GM13976 (cell line): ENCODE measurements at regions not wholly inside any gene's neighbourhood (a gene's known extent, or its start where the extent isn't known, plus 50 kb on each side); places are given as distances from the start of the nearest gene placed in this dataset.

Source experiments
- DNase-seq: peaks from one replicate; pipeline ENCODE4 v3.0.0; 2012; ENCODE audit warnings: low spot score
- in situ Hi-C: fragments of 300-500 bp; cut with MboI; formaldehyde crosslinking; loops from one replicate; pipeline ENCODE4 v1.12.0; 2022; ENCODE audit warnings: low sequenced_read_pairs, mixed read lengths, inconsistent platforms; ENCODE audit not compliant: unreplicated experiment
- TF ChIP-seq, protein P1 (sequence below): IDR thresholded peaks from 2 replicates; pipeline ENCODE4 v1.5.1; 2012; ENCODE audit warnings: borderline replicate concordance, mild to moderate bottlenecking; ENCODE audit not compliant: insufficient read depth; ENCODE audit errors: extremely low read depth, missing control alignments, control extremely low read depth

DNA sequence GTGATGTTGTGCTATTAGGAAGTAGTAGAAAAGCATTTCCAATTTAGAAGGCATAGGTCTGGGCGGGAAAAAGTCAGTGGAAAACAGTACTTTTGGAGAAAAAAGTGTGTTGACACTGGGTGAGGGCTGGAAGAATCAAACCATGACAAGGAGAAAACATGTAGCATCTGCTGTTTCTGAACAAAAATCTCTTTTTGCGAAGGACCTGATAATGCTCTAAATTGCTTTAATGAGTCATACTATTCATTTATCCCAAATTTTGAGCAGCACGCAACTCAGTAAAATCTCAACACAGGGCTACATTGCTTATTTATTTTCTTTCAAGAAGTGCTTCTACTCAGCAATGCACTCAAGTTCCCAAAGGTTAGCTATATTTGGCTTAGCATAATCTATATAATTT lies 292.7 kb downstream of the DIPK2A start:
- in situ Hi-C loops = no loop called here
- DNase-seq = no peak
- TF ChIP-seq, protein P1, sequence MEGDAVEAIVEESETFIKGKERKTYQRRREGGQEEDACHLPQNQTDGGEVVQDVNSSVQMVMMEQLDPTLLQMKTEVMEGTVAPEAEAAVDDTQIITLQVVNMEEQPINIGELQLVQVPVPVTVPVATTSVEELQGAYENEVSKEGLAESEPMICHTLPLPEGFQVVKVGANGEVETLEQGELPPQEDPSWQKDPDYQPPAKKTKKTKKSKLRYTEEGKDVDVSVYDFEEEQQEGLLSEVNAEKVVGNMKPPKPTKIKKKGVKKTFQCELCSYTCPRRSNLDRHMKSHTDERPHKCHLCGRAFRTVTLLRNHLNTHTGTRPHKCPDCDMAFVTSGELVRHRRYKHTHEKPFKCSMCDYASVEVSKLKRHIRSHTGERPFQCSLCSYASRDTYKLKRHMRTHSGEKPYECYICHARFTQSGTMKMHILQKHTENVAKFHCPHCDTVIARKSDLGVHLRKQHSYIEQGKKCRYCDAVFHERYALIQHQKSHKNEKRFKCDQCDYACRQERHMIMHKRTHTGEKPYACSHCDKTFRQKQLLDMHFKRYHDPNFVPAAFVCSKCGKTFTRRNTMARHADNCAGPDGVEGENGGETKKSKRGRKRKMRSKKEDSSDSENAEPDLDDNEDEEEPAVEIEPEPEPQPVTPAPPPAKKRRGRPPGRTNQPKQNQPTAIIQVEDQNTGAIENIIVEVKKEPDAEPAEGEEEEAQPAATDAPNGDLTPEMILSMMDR = no peak

DNA sequence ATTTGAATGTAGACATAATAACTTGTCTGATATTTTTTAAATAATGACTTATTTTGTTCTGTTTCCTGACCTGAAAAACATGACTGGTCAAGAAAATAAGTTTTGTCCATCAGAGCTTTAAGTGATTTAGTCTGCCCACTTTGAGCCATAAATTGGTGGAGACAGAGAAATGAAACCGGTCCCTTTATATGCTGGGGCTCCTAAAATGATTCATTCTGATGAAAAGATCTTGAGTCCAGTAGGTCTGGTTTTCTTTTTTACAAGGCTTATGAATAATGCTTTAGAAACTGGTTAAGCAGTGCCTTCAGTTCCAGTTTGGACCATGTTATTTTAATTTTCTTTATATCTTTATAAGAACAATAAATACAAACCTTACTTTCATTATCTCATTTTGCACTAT lies 293.2 kb downstream of the DIPK2A start:
- in situ Hi-C loops = no loop called here
- no peak for DNase-seq
- TF ChIP-seq, protein P1 = no peak

DNA sequence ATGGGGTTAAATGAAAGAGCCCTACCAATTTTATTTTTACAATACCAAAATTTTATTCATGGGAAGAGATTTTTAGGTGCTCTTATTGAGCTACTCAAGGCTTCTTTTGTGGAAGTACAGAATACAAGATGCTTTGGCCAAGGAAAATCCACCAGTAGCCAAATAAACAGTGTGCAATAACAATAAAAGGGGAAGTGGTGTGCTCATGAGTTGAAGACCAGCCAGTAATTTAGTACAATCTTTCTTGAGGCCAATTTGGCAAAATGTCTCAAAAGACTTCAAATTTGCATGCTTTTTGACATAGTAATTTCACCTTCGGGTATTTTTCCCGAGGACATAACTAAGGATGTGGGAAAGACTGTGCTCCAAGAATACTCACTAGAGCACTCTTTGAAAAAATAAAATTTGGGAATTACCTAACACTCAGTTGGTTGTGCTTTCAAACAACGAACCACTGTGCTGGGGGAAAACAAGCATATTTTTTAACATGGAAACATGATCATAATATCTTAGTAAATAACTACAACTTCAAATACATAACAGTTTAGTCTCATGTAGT lies 294.0 kb downstream of the DIPK2A start:
- in situ Hi-C loops = no loop called here
- TF ChIP-seq, protein P1 = no peak
- DNase-seq = no peak

DNA sequence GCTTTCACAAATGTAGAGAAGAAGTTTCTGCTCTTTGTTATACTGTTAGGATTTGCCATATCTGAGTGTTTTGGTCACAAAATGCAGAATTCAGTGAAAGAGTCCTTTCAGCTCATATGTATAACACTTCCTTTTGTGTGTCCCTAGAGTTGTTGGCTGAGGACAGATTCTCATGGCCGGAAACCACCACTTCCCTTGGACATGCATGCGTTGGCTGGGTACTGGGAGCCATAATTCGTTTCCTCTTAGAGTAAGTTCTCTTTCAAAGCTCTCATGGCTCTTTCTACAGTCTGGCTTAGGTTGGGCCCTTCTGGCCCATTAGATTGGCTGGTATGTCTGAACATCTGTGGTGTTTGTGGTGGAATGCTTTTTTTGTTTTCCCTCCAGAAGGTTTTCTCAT lies 298.5 kb downstream of the DIPK2A start:
- in situ Hi-C loops = no loop called here
- DNase-seq = no peak
- TF ChIP-seq, protein P1 = no peak

DNA sequence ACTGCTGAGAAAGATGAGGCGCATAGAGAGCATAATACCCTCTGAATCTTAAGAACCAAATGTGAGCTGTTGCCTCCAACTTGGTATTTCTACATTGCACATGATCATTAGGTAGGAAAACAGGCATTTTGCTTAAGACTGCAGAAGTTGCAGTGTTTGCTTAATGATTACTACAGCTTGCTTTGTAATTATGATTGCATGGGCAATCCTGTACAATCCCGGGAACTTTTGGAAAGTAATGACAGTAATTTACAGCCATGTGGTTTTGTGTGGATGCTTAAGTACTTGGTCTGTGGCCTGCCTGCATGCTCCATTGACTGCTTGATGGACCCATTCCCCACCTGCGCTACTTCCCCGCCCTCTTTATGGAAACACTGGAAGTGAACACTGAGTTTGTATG lies 301.1 kb downstream of the DIPK2A start:
- TF ChIP-seq, protein P1 = no peak
- no peak for DNase-seq
- in situ Hi-C loops = no loop called here

DNA sequence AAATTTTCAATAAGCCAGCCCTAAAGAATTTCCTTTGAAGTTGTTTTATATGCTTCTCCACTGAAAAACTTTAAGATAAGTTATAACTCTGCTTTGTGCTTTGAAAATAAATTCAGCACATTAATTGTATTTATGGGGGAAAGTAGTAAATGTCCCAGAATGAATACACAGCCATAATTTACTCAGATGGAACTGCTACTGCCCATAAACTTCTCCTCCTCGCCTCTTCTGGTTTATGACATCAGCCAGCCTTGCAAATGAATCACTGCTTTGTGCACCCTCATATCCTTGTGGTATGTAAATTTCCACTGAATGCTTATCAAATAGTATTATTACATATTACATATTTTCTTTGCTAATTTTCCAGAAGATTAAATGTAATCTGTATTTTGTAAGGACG lies 302.0 kb downstream of the DIPK2A start:
- TF ChIP-seq, protein P1 = no peak
- DNase-seq = no peak

DNA sequence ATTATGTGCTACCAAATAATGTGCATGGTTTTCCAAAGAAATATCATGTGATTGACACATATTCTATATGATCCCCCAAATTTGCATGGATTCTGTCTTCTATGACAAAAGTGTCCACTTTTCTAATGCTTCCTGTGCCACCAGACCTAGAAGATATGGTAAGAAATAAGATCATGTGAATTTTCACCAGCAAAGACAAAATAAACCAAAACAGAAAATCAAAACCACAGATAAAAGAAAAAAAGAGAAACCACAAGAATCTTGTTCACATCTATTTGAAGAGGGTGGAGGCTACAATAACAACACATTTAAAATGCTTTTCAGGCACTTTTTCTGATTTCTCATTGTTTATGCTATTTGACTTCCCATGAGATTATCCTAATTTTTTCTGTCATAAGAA lies 303.4 kb downstream of the DIPK2A start:
- in situ Hi-C loops = no loop called here
- TF ChIP-seq, protein P1 = no peak

More for the DNA sequence above, 302.0 kb downstream of the DIPK2A start:
- in situ Hi-C loops = no loop called here

More for the DNA sequence above, 303.4 kb downstream of the DIPK2A start:
- no peak for DNase-seq
